Liver (tissue), 8 donors: ENCODE measurements at regions not wholly inside any gene's neighbourhood (a gene's known extent, or its start where the extent isn't known, plus 50 kb on each side); places are given as distances from the start of the nearest gene placed in this dataset.

Source experiments
- DNase-seq: peaks from one replicate; pipeline ENCODE4 v3.0.0-alpha.2; 2017; ENCODE audit warnings: low spot score
- H3K27ac ChIP-seq, 2 donors: one replicate each; pipeline ENCODE4 v1.7.0; 2013; ENCODE audit warnings: inconsistent platforms in 2 of 2, low read length in 2 of 2, control low read depth in 1 of 2, low read depth in 1 of 2, mild to moderate bottlenecking in 1 of 2
- H3K27me3 ChIP-seq, 4 donors: one replicate each; pipeline versions ENCODE4 v1.6.1 to v1.7.0; 2013; ENCODE audit warnings: low read length in 3 of 4, inconsistent platforms in 1 of 4, mild to moderate bottlenecking in 1 of 4, moderate library complexity in 1 of 4; ENCODE audit not compliant: control insufficient read depth in 4 of 4, insufficient read depth in 4 of 4
- H3K36me3 ChIP-seq, 4 donors: one replicate each; pipeline versions ENCODE4 v1.6.1 to v1.7.0; 2013; ENCODE audit warnings: low read length in 3 of 4, mild to moderate bottlenecking in 3 of 4, low read depth in 1 of 4, moderate library complexity in 1 of 4; ENCODE audit not compliant: control insufficient read depth in 4 of 4, insufficient read depth in 3 of 4
- H3K4me1 ChIP-seq, 4 donors: one replicate each; pipeline versions ENCODE4 v1.6.1 to v1.7.0; 2013; ENCODE audit warnings: low read length in 3 of 4, mild to moderate bottlenecking in 3 of 4, moderate library complexity in 1 of 4; ENCODE audit not compliant: control insufficient read depth in 4 of 4, insufficient read depth in 4 of 4
- H3K4me3 ChIP-seq, 3 donors: one replicate each; pipeline versions ENCODE4 v1.6.1 to v1.7.0; 2013; ENCODE audit warnings: low read length in 3 of 3, control low read depth in 1 of 3, low read depth in 1 of 3, mild to moderate bottlenecking in 1 of 3
- H3K9ac ChIP-seq, 2 donors: one replicate each; pipeline ENCODE4 v1.7.0; 2013; ENCODE audit warnings: low read length in 2 of 2, mild to moderate bottlenecking in 2 of 2, moderate library complexity in 2 of 2, control low read depth in 1 of 2, low read depth in 1 of 2
- H3K9me3 ChIP-seq, 4 donors: one replicate each; pipeline versions ENCODE4 v1.6.1 to v1.7.0; 2013; ENCODE audit warnings: low read length in 3 of 4; ENCODE audit not compliant: control insufficient read depth in 4 of 4
- EGR1 ChIP-seq, 2 donors: IDR thresholded peaks; 2 replicates each; pipeline ENCODE4 v1.6.1; 2016 to 2018; ENCODE audit warnings: antibody characterized with exemption in 2 of 2, low read depth in 2 of 2
- FOXA1 ChIP-seq: IDR thresholded peaks from 2 replicates; pipeline ENCODE4 v1.6.1; 2016; ENCODE audit warnings: antibody characterized with exemption
- FOXA2 ChIP-seq: IDR thresholded peaks from 2 replicates; pipeline ENCODE4 v1.6.1; 2016; ENCODE audit warnings: antibody characterized with exemption
- GABPA ChIP-seq, 2 donors: IDR thresholded peaks in 1 of 2; conservative IDR thresholded peaks in 1 of 2; 2 replicates each; pipeline ENCODE4 v1.6.1; 2016; ENCODE audit warnings: antibody characterized with exemption in 2 of 2, mild to moderate bottlenecking in 1 of 2, moderate library complexity in 1 of 2
- HNF4A ChIP-seq, 2 donors: conservative IDR thresholded peaks; 2 replicates each; pipeline ENCODE4 v1.6.1; 2016; ENCODE audit warnings: antibody characterized with exemption in 2 of 2, mild to moderate bottlenecking in 2 of 2
- HNF4G ChIP-seq: IDR thresholded peaks from 2 replicates; pipeline ENCODE4 v1.6.1; 2016; ENCODE audit warnings: antibody characterized with exemption
- NR2F2 ChIP-seq: IDR thresholded peaks from 2 replicates; pipeline ENCODE4 v1.6.1; 2016; ENCODE audit warnings: antibody characterized with exemption
- RAD21 ChIP-seq, 2 donors: IDR thresholded peaks; 2 replicates each; pipeline ENCODE4 v1.6.1; 2016; ENCODE audit warnings: antibody characterized with exemption in 2 of 2, mild to moderate bottlenecking in 2 of 2
- RXRA ChIP-seq, 2 donors: IDR thresholded peaks; 2 replicates each; pipeline ENCODE4 v1.6.1; 2017 to 2018; ENCODE audit warnings: antibody characterized with exemption in 2 of 2, mild to moderate bottlenecking in 1 of 2
- SP1 ChIP-seq: IDR thresholded peaks from 2 replicates; pipeline ENCODE4 v1.6.1; 2018; ENCODE audit warnings: antibody characterized with exemption, mild to moderate bottlenecking
- TAF1 ChIP-seq: conservative IDR thresholded peaks from 2 replicates; pipeline ENCODE4 v1.6.1; 2016; ENCODE audit warnings: antibody characterized with exemption, mild to moderate bottlenecking
- YY1 ChIP-seq: IDR thresholded peaks from 2 replicates; pipeline ENCODE4 v1.6.1; 2016; ENCODE audit warnings: antibody characterized with exemption, mild to moderate bottlenecking
- WGBS: extraction: QIAGEN DNeasy Blood & Tissue Kit; methylation state at CpG from one replicate; pipeline ENCODE4 v1.1.7; 2013; 5-methylcytosine and 5-hydroxymethylcytosine counted together
- TF ChIP-seq, protein P1 (sequence below): IDR thresholded peaks from 2 replicates; pipeline ENCODE4 v1.6.1; 2016; ENCODE audit warnings: antibody characterized with exemption, mild to moderate bottlenecking
- TF ChIP-seq, protein P2 (sequence below): fragments of 150-350 bp; IDR thresholded peaks from 2 replicates; pipeline ENCODE4 v1.5.1; 2017; ENCODE audit warnings: improper control_type of control experiment, low read depth, low read length; ENCODE audit not compliant: missing input control
- TF ChIP-seq, protein P3 (sequence below): IDR thresholded peaks from 2 replicates; pipeline ENCODE4 v1.6.1; 2016; ENCODE audit warnings: antibody characterized with exemption
- TF ChIP-seq, protein P4 (sequence below): IDR thresholded peaks from 2 replicates; pipeline ENCODE4 v1.6.1; 2016; ENCODE audit warnings: antibody characterized with exemption
- TF ChIP-seq, protein P5 (sequence below): IDR thresholded peaks from 2 replicates; pipeline ENCODE4 v1.6.1; 2016; ENCODE audit warnings: antibody characterized with exemption
- donor health status: healthy.
- donor health status: healthy.
- donor health status: healthy.
- donor health status: healthy.
- donor health status: healthy.

DNA sequence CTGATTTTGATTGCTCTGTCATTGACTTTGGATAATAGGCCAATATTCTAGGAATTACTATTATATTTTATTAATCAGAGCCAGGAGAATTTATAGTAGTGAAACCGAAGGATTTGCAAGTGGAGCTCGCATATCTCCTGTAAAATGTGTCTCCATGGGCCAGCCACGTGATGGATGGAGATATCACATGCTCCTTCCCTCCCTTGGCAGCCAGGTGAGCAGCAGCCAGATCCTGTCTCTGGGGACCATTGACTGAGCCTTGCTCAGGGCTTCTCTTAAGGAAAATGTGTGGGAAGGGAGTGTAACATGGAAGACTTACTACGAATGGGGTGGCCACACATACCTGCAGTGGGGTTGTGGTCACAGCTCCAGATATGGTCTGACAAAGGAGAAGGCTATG is 144.7 kb upstream of the RGMA start:
- no peaks in the 10 kb centered on the region for H3K36me3 ChIP-seq
- no peak overlapping the region for H3K27ac ChIP-seq
- no peaks in the 10 kb centered on the region for H3K4me1 ChIP-seq
- no peak for DNase-seq
- no peak overlapping the region for H3K9ac ChIP-seq
- H3K27me3 ChIP-seq = no peaks in the 10 kb centered on the region
- no peaks in the 10 kb centered on the region for H3K9me3 ChIP-seq
- 80% methylated on average over 4 of the region's 4 CpGs for WGBS
- TF ChIP-seq GABPA (IDR thresholded peaks at IDR 0.05 in 1 of 2, conservative IDR thresholded peaks at IDR 0.05 in 1 of 2) = no peak
- no peak for TF ChIP-seq HNF4G
- TF ChIP-seq, protein P1, sequence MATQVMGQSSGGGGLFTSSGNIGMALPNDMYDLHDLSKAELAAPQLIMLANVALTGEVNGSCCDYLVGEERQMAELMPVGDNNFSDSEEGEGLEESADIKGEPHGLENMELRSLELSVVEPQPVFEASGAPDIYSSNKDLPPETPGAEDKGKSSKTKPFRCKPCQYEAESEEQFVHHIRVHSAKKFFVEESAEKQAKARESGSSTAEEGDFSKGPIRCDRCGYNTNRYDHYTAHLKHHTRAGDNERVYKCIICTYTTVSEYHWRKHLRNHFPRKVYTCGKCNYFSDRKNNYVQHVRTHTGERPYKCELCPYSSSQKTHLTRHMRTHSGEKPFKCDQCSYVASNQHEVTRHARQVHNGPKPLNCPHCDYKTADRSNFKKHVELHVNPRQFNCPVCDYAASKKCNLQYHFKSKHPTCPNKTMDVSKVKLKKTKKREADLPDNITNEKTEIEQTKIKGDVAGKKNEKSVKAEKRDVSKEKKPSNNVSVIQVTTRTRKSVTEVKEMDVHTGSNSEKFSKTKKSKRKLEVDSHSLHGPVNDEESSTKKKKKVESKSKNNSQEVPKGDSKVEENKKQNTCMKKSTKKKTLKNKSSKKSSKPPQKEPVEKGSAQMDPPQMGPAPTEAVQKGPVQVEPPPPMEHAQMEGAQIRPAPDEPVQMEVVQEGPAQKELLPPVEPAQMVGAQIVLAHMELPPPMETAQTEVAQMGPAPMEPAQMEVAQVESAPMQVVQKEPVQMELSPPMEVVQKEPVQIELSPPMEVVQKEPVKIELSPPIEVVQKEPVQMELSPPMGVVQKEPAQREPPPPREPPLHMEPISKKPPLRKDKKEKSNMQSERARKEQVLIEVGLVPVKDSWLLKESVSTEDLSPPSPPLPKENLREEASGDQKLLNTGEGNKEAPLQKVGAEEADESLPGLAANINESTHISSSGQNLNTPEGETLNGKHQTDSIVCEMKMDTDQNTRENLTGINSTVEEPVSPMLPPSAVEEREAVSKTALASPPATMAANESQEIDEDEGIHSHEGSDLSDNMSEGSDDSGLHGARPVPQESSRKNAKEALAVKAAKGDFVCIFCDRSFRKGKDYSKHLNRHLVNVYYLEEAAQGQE = no peak
- TF ChIP-seq, protein P2, sequence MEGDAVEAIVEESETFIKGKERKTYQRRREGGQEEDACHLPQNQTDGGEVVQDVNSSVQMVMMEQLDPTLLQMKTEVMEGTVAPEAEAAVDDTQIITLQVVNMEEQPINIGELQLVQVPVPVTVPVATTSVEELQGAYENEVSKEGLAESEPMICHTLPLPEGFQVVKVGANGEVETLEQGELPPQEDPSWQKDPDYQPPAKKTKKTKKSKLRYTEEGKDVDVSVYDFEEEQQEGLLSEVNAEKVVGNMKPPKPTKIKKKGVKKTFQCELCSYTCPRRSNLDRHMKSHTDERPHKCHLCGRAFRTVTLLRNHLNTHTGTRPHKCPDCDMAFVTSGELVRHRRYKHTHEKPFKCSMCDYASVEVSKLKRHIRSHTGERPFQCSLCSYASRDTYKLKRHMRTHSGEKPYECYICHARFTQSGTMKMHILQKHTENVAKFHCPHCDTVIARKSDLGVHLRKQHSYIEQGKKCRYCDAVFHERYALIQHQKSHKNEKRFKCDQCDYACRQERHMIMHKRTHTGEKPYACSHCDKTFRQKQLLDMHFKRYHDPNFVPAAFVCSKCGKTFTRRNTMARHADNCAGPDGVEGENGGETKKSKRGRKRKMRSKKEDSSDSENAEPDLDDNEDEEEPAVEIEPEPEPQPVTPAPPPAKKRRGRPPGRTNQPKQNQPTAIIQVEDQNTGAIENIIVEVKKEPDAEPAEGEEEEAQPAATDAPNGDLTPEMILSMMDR = no peak
- TF ChIP-seq, protein P3, sequence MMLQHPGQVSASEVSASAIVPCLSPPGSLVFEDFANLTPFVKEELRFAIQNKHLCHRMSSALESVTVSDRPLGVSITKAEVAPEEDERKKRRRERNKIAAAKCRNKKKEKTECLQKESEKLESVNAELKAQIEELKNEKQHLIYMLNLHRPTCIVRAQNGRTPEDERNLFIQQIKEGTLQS = no peak
- no peak for TF ChIP-seq HNF4A (conservative IDR thresholded peaks at IDR 0.05)
- TF ChIP-seq FOXA2 = no peak
- TF ChIP-seq YY1 = no peak
- TF ChIP-seq RXRA (IDR thresholded peaks at IDR 0.05) = no peak
- TF ChIP-seq FOXA1 = no peak
- no peak for TF ChIP-seq NR2F2
- no peak for TF ChIP-seq TAF1
- TF ChIP-seq, protein P4, sequence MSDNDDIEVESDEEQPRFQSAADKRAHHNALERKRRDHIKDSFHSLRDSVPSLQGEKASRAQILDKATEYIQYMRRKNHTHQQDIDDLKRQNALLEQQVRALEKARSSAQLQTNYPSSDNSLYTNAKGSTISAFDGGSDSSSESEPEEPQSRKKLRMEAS = no peak
- TF ChIP-seq RAD21 (IDR thresholded peaks at IDR 0.05) = no peak
- no peak overlapping the region for H3K4me3 ChIP-seq

DNA sequence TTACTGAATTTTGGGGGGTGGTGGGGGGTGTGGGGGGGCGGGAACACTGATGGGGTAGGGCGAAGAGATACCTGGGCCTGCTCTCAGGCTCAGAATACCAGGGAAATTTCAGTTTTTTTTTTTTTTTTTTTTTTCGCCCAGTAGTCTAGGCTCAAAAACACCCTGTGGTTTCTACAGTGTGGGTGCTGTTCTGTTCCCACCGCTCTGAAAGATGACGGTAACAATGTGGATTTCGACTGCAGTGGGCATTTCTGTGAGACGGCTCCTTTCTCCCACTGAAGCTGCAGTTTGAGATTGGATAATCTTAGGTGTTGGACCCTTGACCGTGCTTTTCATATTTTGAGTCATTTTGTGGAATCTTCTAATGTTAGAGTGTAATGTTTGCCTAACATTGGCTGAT is 143.8 kb upstream of the RGMA start:
- no peaks in the 10 kb centered on the region for H3K36me3 ChIP-seq
- no peak overlapping the region for H3K27ac ChIP-seq
- H3K27me3 ChIP-seq = no peaks in the 10 kb centered on the region
- H3K4me3 ChIP-seq = no peak overlapping the region
- no peak overlapping the region for H3K9ac ChIP-seq
- H3K9me3 ChIP-seq = no peaks in the 10 kb centered on the region
- no peak for DNase-seq
- H3K4me1 ChIP-seq = no peaks in the 10 kb centered on the region
- WGBS = 63% methylated on average over 8 of the region's 8 CpGs
- TF ChIP-seq, protein P2 = no peak
- TF ChIP-seq RXRA (IDR thresholded peaks at IDR 0.05) (no peak), YY1 (no peak), FOXA2 (no peak), FOXA1 (no peak), HNF4A (conservative IDR thresholded peaks at IDR 0.05) (no peak), RAD21 (IDR thresholded peaks at IDR 0.05) (no peak), EGR1 (IDR thresholded peaks at IDR 0.05; ENCODE audit: low read depth in 2 of 2) (no peak), TAF1 (no peak), SP1 (no peak), HNF4G (no peak), NR2F2 (no peak), GABPA (IDR thresholded peaks at IDR 0.05 in 1 of 2, conservative IDR thresholded peaks at IDR 0.05 in 1 of 2) (no peak)
- TF ChIP-seq, protein P5, sequence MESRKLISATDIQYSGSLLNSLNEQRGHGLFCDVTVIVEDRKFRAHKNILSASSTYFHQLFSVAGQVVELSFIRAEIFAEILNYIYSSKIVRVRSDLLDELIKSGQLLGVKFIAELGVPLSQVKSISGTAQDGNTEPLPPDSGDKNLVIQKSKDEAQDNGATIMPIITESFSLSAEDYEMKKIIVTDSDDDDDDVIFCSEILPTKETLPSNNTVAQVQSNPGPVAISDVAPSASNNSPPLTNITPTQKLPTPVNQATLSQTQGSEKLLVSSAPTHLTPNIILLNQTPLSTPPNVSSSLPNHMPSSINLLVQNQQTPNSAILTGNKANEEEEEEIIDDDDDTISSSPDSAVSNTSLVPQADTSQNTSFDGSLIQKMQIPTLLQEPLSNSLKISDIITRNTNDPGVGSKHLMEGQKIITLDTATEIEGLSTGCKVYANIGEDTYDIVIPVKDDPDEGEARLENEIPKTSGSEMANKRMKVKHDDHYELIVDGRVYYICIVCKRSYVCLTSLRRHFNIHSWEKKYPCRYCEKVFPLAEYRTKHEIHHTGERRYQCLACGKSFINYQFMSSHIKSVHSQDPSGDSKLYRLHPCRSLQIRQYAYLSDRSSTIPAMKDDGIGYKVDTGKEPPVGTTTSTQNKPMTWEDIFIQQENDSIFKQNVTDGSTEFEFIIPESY = no peak
- TF ChIP-seq, protein P1 = no peak
- TF ChIP-seq, protein P4 = no peak
